ENCODE measurements at regions not wholly inside any gene's neighbourhood (a gene's known extent, or its start where the extent isn't known, plus 50 kb on each side); places are given as distances from the start of the nearest gene placed in this dataset.

DNA sequence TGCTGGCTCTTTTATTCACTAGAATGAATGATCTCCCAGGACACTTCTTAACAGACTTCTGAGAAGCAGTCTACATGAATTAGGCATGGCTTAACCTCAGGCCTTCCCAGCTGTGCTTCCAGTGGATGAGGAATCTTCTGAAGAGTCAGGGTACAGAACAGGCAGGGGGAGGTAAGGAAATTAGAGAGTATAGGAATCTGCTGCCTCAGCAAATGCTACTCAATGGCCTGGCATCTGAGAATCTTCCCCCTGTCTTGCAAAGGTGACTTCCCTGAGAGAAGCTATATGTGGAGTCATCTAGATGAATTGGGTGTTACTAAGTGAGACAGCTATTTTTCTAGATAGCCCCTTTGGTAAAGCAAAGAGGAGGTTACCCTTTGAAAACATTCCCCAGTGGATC lies 496.2 kb upstream of the CCDC196 start:
- TF ChIP-seq, protein P1, sequence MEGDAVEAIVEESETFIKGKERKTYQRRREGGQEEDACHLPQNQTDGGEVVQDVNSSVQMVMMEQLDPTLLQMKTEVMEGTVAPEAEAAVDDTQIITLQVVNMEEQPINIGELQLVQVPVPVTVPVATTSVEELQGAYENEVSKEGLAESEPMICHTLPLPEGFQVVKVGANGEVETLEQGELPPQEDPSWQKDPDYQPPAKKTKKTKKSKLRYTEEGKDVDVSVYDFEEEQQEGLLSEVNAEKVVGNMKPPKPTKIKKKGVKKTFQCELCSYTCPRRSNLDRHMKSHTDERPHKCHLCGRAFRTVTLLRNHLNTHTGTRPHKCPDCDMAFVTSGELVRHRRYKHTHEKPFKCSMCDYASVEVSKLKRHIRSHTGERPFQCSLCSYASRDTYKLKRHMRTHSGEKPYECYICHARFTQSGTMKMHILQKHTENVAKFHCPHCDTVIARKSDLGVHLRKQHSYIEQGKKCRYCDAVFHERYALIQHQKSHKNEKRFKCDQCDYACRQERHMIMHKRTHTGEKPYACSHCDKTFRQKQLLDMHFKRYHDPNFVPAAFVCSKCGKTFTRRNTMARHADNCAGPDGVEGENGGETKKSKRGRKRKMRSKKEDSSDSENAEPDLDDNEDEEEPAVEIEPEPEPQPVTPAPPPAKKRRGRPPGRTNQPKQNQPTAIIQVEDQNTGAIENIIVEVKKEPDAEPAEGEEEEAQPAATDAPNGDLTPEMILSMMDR (conservative IDR thresholded peaks at IDR 0.05; ENCODE audit: low read depth in 2 of 2) = no peak
- no peak for TF ChIP-seq POLR2AphosphoS5 (IDR thresholded peaks at IDR 0.05; ENCODE audit: low read depth)
